Calu3 (cell line): ENCODE measurements at regions not wholly inside any gene's neighbourhood (a gene's known extent, or its start where the extent isn't known, plus 50 kb on each side); places are given as distances from the start of the nearest gene placed in this dataset.

ENCODE experiments used
- BruUV-seq: library from RNA; stranded (reverse); fragments of 400-500 nt; replicated peaks from 2 replicates; lab custom pipeline; 2021; lab: Mats Ljungman, UMichigan
- CTCF ChIA-PET: fragments of 300-600 bp; sonication (Branson Sonifier 250); formaldehyde crosslinking; loops from one replicate; lab custom pipeline; 2022; ENCODE audit warnings: antibody characterized with exemption; lab: Charles Lee
- DNase-seq: peaks from one replicate; pipeline ENCODE4 v3.0.0; 2022
- H3K27ac Mint-ChIP-seq: one replicate; pipeline ENCODE4 v1.8.0; 2022; ENCODE audit warnings: mixed read lengths; ENCODE audit not compliant: unreplicated experiment
- H3K27me3 Mint-ChIP-seq: one replicate; pipeline ENCODE4 v1.8.0; 2022; ENCODE audit warnings: mixed read lengths; ENCODE audit not compliant: unreplicated experiment
- H3K36me3 Mint-ChIP-seq: one replicate; pipeline ENCODE4 v1.8.0; 2022; ENCODE audit warnings: mild to moderate bottlenecking, moderate library complexity, mixed read lengths; ENCODE audit not compliant: insufficient read depth, unreplicated experiment
- H3K4me1 Mint-ChIP-seq: one replicate; pipeline ENCODE4 v1.8.0; 2022; ENCODE audit warnings: mild to moderate bottlenecking, low read depth, mixed read lengths; ENCODE audit not compliant: unreplicated experiment
- H3K4me3 Mint-ChIP-seq: one replicate; pipeline ENCODE4 v1.8.0; 2022; ENCODE audit warnings: mild to moderate bottlenecking, low read depth, moderate library complexity, mixed read lengths; ENCODE audit not compliant: unreplicated experiment
- H3K9me3 Mint-ChIP-seq: one replicate; pipeline ENCODE4 v1.8.0; 2022; ENCODE audit warnings: low read depth, mixed read lengths; ENCODE audit not compliant: unreplicated experiment
- CTCF ChIP-seq: fragments of 200-600 bp; IDR thresholded peaks from one replicate; pipeline ENCODE4 v1.8.0; 2022; ENCODE audit warnings: antibody characterized with exemption; ENCODE audit not compliant: unreplicated experiment
- intact Hi-C: fragments of 100-400 bp; cut with micrococcal nuclease; formaldehyde crosslinking; loops from one replicate; pipeline ENCODE4 v1.10.0; 2022; ENCODE audit not compliant: unreplicated experiment

- no peak for DNase-seq
- Mint-ChIP-seq H3K4me1 (no peaks in the 10 kb centered on the region), H3K9me3 (no peaks in the 10 kb centered on the region), H3K36me3 (no peaks in the 10 kb centered on the region), H3K27ac (no peak overlapping the region), H3K4me3 (no peak overlapping the region), H3K27me3 (no peaks in the 10 kb centered on the region)
- CTCF ChIA-PET: no interaction called here
- TF ChIP-seq CTCF: no peak
- no TSS peak for BruUV-seq
- intact Hi-C loops: no loop called here
Measured at GRCh38 chr13:104372095-104372655, 1306.0 kb upstream of the SLC10A2 start.

GRCh38 chr13:104365430-104365829, 1299.2 kb upstream of the SLC10A2 start:
- no peaks in the 10 kb centered on the region for H3K27me3 Mint-ChIP-seq
- H3K4me1 Mint-ChIP-seq: no peaks in the 10 kb centered on the region
- no peak overlapping the region for H3K4me3 Mint-ChIP-seq
- TF ChIP-seq CTCF: no peak
- intact Hi-C loops: no loop called here
- H3K36me3 Mint-ChIP-seq: no peaks in the 10 kb centered on the region
- CTCF ChIA-PET: no interaction called here
- DNase-seq: no peak
- no peak overlapping the region for H3K27ac Mint-ChIP-seq
- no TSS peak for BruUV-seq
- no peaks in the 10 kb centered on the region for H3K9me3 Mint-ChIP-seq

GRCh38 chr13:104357672-104358354, 1291.6 kb upstream of the SLC10A2 start:
- no peaks in the 10 kb centered on the region for H3K36me3 Mint-ChIP-seq
- CTCF ChIA-PET: no interaction called here
- intact Hi-C loops: no loop called here
- DNase-seq: no peak
- no peak for TF ChIP-seq CTCF
- H3K4me3 Mint-ChIP-seq: no peak overlapping the region
- no peak overlapping the region for H3K27ac Mint-ChIP-seq
- no peaks in the 10 kb centered on the region for H3K4me1 Mint-ChIP-seq
- no peaks in the 10 kb centered on the region for H3K9me3 Mint-ChIP-seq
- H3K27me3 Mint-ChIP-seq: no peaks in the 10 kb centered on the region
- no TSS peak for BruUV-seq

- no peaks in the 10 kb centered on the region for H3K9me3 Mint-ChIP-seq
- H3K27ac Mint-ChIP-seq: no peak overlapping the region
- intact Hi-C loops: no loop called here
- no peak for DNase-seq
- no peaks in the 10 kb centered on the region for H3K4me1 Mint-ChIP-seq
- TF ChIP-seq CTCF: no peak
- CTCF ChIA-PET: no interaction called here
- no TSS peak for BruUV-seq
- no peak overlapping the region for H3K4me3 Mint-ChIP-seq
- no peaks in the 10 kb centered on the region for H3K27me3 Mint-ChIP-seq
- no peaks in the 10 kb centered on the region for H3K36me3 Mint-ChIP-seq
Measured at GRCh38 chr13:104357174-104357573, 1291.0 kb upstream of the SLC10A2 start.
